Tibial nerve (tissue), 4 donors: ENCODE measurements at regions not wholly inside any gene's neighbourhood (a gene's known extent, or its start where the extent isn't known, plus 50 kb on each side); places are given as distances from the start of the nearest gene placed in this dataset.

ENCODE experiments used
- CTCF ChIP-seq, 5 experiments: fragments of 200-600 bp in 3 of 5; fragments of 450-650 bp in 2 of 5; sonication (generic) in 3 of 5; IDR thresholded peaks; one replicate each; pipeline ENCODE4 v1.5.1; 2016 to 2019; ENCODE audit warnings: antibody characterized with exemption in 5 of 5, mild to moderate bottlenecking in 3 of 5, moderate library complexity in 2 of 5
- EP300 ChIP-seq, 2 donors: sonication (generic); formaldehyde crosslinking; IDR thresholded peaks; one replicate each; pipeline ENCODE4 v1.6.1; 2017; ENCODE audit warnings: antibody characterized with exemption in 2 of 2, mild to moderate bottlenecking in 1 of 2
- POLR2A ChIP-seq, 2 donors: fragments of 450-650 bp; IDR thresholded peaks; one replicate each; pipeline ENCODE4 v1.6.1; 2017; ENCODE audit warnings: antibody characterized with exemption in 2 of 2, mild to moderate bottlenecking in 2 of 2, moderate library complexity in 2 of 2

- no peak for TF ChIP-seq POLR2A (IDR thresholded peaks at IDR 0.05)
- no peak for TF ChIP-seq CTCF (IDR thresholded peaks at IDR 0.05)
- TF ChIP-seq EP300 (IDR thresholded peaks at IDR 0.05): no peak
Observed at GRCh38 chr16:51900221-51900780, 646.6 kb downstream of the TOX3 start.
